ENCODE measurements at regions not wholly inside any gene's neighbourhood (a gene's known extent, or its start where the extent isn't known, plus 50 kb on each side); places are given as distances from the start of the nearest gene placed in this dataset.
"Not testable (repeated sequence)": the region's sequence is repeated elsewhere in the genome, so short reads cannot be mapped to it uniquely, and the experiment has no call there.

GRCh38 chr1:195005338-195005737, 1602.9 kb downstream of the KCNT2 start:
- DNase-seq = no peak

GRCh38 chr1:194990483-194990882, 1617.8 kb downstream of the KCNT2 start:
- no peak for DNase-seq

GRCh38 chr1:194975913-194976312, 1632.3 kb downstream of the KCNT2 start:
- no peak for DNase-seq

- peak; percentile 13 for DNase-seq
Measured at GRCh38 chr1:194968916-194969315, 1639.3 kb downstream of the KCNT2 start.

GRCh38 chr1:194959795-194960194, 1648.4 kb downstream of the KCNT2 start:
- no peak for DNase-seq

GRCh38 chr1:194952171-194952570, 1656.1 kb downstream of the KCNT2 start:
- DNase-seq = no peak

GRCh38 chr1:194950584-194950983, 1657.7 kb downstream of the KCNT2 start:
- DNase-seq = no peak

- no peak for DNase-seq
Measured at GRCh38 chr1:194940336-194941030, 1667.8 kb downstream of the KCNT2 start.

- DNase-seq = no peak
Measured at GRCh38 chr1:194935864-194936263, 1672.4 kb downstream of the KCNT2 start.

- DNase-seq = peak; percentile 25
Measured at GRCh38 chr1:194931166-194931565, 1677.1 kb downstream of the KCNT2 start.

GRCh38 chr1:194930132-194930531, 1678.1 kb downstream of the KCNT2 start:
- no peak for DNase-seq

- DNase-seq = peak; percentile 3
Measured at GRCh38 chr1:194929357-194929756, 1678.9 kb downstream of the KCNT2 start.

- DNase-seq = no peak
Measured at GRCh38 chr1:194919146-194919545, 1689.1 kb downstream of the KCNT2 start.

- DNase-seq = no peak
Measured at GRCh38 chr1:194917769-194918168, 1690.5 kb downstream of the KCNT2 start.

- DNase-seq = no peak
Measured at GRCh38 chr1:194908643-194909042, 1699.6 kb downstream of the KCNT2 start.

- DNase-seq = no peak
Measured at GRCh38 chr1:194903524-194903923, 1704.7 kb downstream of the KCNT2 start.

GRCh38 chr1:194889310-194889709, 1702.9 kb upstream of the B3GALT2 start:
- DNase-seq = no peak

GRCh38 chr1:194870860-194871259, 1684.4 kb upstream of the B3GALT2 start:
- no peak for DNase-seq

- no peak for DNase-seq
Measured at GRCh38 chr1:194866153-194866552, 1679.7 kb upstream of the B3GALT2 start.

GRCh38 chr1:194865383-194865782, 1679.0 kb upstream of the B3GALT2 start:
- peak; percentile 57 for DNase-seq

- no peak for DNase-seq
Measured at GRCh38 chr1:194862129-194862528, 1675.7 kb upstream of the B3GALT2 start.

- DNase-seq = no peak
Measured at GRCh38 chr1:194860248-194861201, 1674.1 kb upstream of the B3GALT2 start.

- DNase-seq = not testable (repeated sequence)
Measured at GRCh38 chr1:194859481-194860154, 1673.2 kb upstream of the B3GALT2 start.

Data from NCI-H2171 treated with DMSO at 0.1 percent for 48 hours (cell line).